Thoracic aorta (tissue), 2 donors: ENCODE measurements at regions not wholly inside any gene's neighbourhood (a gene's known extent, or its start where the extent isn't known, plus 50 kb on each side); places are given as distances from the start of the nearest gene placed in this dataset.

Experiments
- ATAC-seq: fragments of 150-250 bp; one replicate; pipeline ENCODE4 v1.8.0; 2017; ENCODE audit warnings: low read depth; ENCODE audit not compliant: insufficient number of reproducible peaks, low FRiP score
- DNase-seq: peaks from one replicate; pipeline ENCODE4 v3.0.0-alpha.2; 2020; ENCODE audit warnings: low spot score
- H3K27ac ChIP-seq, 2 donors: fragments of 200-600 bp; sonication (generic); 1 replicate in 1 of 2; 2 replicates in 1 of 2; pipeline ENCODE4 v1.5.1; 2016; ENCODE audit warnings: mild to moderate bottlenecking in 2 of 2, moderate library complexity in 2 of 2
- H3K27me3 ChIP-seq: fragments of 200-600 bp; sonication (generic); replicated peaks from 2 replicates; pipeline ENCODE4 v1.6.0; 2016; ENCODE audit warnings: mild to moderate bottlenecking; ENCODE audit not compliant: insufficient read depth
- H3K36me3 ChIP-seq: fragments of 200-600 bp; sonication (generic); one replicate; pipeline ENCODE4 v1.5.1; 2016
- H3K4me1 ChIP-seq, 2 donors: fragments of 200-600 bp; sonication (generic); 1 replicate in 1 of 2; 2 replicates in 1 of 2; pipeline versions ENCODE4 v1.5.1 to v1.6.0; 2016; ENCODE audit warnings: low read depth in 2 of 2, mild to moderate bottlenecking in 1 of 2; ENCODE audit not compliant: control insufficient read depth in 1 of 2
- H3K4me3 ChIP-seq: fragments of 200-600 bp; sonication (generic); 2 replicates; pipeline ENCODE4 v1.5.1; 2016; ENCODE audit warnings: mild to moderate bottlenecking
- H3K9me3 ChIP-seq: fragments of 200-600 bp; sonication (generic); 2 replicates; pipeline ENCODE4 v1.5.1; 2016
- TF ChIP-seq, protein P1 (sequence below): fragments of 200-600 bp; sonication (generic); IDR thresholded peaks from one replicate; pipeline ENCODE4 v1.5.1; 2019; ENCODE audit warnings: antibody characterized with exemption

DNA sequence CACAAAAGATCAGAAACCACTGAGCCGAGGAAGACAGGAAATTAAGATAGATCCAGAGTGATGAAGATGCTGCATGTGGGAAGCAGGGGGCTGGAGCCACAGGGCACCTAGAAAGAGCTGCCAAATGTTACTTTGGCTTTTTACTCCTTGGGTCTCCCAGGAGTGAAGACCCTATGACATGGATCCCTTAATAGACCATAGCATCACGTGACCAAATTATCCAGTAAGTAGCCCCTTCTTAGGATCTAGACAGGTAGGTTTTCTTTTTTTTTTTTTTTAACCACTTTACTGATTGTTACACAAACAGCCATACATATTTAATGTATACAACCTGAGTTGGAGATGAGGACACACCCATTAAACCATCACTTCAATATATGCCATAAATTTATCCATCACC is 183.9 kb upstream of the SOX21 start:
- Histone ChIP-seq H3K27me3 (no peaks in the 10 kb centered on the region), H3K36me3 (no peaks in the 10 kb centered on the region), H3K4me1 (no peaks in the 10 kb centered on the region), H3K9me3 (no peaks in the 10 kb centered on the region), H3K27ac (no peak overlapping the region), H3K4me3 (no peak overlapping the region)
- TF ChIP-seq, protein P1, sequence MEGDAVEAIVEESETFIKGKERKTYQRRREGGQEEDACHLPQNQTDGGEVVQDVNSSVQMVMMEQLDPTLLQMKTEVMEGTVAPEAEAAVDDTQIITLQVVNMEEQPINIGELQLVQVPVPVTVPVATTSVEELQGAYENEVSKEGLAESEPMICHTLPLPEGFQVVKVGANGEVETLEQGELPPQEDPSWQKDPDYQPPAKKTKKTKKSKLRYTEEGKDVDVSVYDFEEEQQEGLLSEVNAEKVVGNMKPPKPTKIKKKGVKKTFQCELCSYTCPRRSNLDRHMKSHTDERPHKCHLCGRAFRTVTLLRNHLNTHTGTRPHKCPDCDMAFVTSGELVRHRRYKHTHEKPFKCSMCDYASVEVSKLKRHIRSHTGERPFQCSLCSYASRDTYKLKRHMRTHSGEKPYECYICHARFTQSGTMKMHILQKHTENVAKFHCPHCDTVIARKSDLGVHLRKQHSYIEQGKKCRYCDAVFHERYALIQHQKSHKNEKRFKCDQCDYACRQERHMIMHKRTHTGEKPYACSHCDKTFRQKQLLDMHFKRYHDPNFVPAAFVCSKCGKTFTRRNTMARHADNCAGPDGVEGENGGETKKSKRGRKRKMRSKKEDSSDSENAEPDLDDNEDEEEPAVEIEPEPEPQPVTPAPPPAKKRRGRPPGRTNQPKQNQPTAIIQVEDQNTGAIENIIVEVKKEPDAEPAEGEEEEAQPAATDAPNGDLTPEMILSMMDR, result no peak
- DNase-seq (no peak), ATAC-seq (no peak)

DNA sequence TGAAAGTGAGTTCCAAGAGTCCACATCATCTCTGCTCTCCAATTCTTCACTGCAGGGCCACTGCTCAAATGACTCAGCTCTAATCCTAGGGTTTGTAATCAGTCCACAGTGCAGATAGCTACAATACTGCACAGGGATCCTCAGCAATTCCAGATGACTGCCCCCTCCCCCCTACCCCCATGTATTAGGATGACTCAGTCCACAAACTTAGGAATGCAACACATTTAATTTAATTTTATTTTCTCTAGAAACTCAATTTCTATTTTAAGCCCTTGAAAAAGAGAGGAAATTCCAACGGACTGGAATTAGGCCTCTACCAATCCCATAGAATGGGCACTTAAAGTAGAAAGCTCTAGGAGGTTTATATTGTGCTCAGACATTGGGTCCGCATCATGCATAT is 173.8 kb upstream of the SOX21 start:
- ATAC-seq (no peak), DNase-seq (no peak)
- Histone ChIP-seq H3K36me3 (no peaks in the 10 kb centered on the region), H3K4me1 (no peaks in the 10 kb centered on the region), H3K9me3 (no peaks in the 10 kb centered on the region), H3K27me3 (no peaks in the 10 kb centered on the region), H3K4me3 (no peak overlapping the region), H3K27ac (no peak overlapping the region)
- TF ChIP-seq, protein P1, result no peak

DNA sequence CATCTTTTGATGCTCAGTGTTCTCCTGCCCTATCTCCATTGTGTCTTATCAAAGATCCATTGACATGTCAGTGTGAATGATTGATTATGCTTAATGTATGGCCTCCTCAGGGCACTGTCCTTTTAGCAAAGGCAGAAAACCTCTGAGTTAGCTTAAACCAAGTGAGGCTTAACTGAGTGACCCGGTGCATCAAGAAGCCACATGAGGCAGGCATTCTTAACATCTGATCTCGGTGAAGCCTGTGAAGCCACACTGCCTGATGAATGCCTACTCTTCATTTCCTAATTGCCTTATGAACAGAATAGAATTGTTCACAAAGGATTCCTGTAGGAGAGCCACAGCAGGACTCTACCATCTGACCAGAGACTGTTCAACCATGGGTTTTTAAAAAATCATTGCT is 168.1 kb upstream of the SOX21 start:
- TF ChIP-seq, protein P1, result no peak
- Histone ChIP-seq H3K9me3 (no peaks in the 10 kb centered on the region), H3K27me3 (no peaks in the 10 kb centered on the region), H3K27ac (no peak overlapping the region), H3K4me3 (no peak overlapping the region), H3K36me3 (no peaks in the 10 kb centered on the region), H3K4me1 (no peaks in the 10 kb centered on the region)
- ATAC-seq (no peak), DNase-seq (no peak)

DNA sequence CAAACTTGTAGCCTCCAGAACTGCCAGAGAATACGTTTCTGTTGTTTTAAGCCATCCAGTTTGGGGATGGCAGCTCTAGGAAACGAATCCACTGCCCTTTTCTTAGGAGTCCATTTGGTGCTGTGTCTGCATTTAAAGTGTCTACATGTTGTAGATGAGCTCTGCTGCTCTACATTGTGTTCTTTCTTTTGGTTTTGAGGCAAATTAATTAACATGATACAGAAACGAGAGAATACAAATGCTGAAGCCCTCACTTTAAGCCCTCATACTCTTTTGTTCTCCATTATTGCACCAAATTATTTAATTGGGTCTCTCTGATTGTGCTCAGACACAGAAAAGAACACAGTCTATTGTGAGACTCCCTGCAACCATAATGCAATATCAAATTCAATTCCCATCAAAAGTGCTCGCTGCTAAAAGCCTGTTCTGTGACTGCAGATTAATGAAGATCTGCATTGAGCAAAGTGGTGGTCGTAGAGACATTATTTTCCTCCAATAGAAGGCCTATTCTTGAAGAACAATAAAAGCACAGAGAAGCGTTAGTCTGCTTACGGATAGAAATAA is 166.3 kb upstream of the SOX21 start:
- no peaks in the 10 kb centered on the region for H3K9me3 ChIP-seq
- H3K36me3 ChIP-seq, result no peaks in the 10 kb centered on the region
- TF ChIP-seq, protein P1, result no peak
- ATAC-seq, result no peak
- DNase-seq, result no peak
- no peak overlapping the region for H3K27ac ChIP-seq
- no peak overlapping the region for H3K4me3 ChIP-seq
- H3K27me3 ChIP-seq, result no peaks in the 10 kb centered on the region
- H3K4me1 ChIP-seq, result no peaks in the 10 kb centered on the region

DNA sequence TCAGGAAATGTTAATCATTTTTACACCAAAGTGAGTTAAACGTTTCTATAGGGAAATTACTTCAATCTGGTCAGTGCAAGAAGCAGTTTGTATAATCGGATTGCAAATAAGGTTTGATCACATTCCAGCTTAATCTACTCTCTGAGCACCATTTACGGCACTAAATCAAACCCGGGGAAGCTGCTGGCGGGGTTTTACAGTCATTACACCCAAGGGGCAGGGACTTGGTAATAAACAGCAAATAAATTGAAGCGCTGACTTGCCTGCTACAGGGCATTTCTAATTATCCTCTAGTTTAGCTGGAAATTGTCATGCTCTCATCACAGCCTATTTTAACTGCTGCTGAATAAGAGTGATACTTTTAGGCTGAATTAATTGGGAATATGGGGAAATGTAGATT is 152.1 kb upstream of the SOX21 start:
- TF ChIP-seq, protein P1, result no peak
- DNase-seq (no peak), ATAC-seq (no peak)
- H3K36me3 ChIP-seq, result no peaks in the 10 kb centered on the region
- no peak overlapping the region for H3K27ac ChIP-seq
- no peaks in the 10 kb centered on the region for H3K4me1 ChIP-seq
- H3K9me3 ChIP-seq, result no peaks in the 10 kb centered on the region
- no peak overlapping the region for H3K4me3 ChIP-seq
- no peaks in the 10 kb centered on the region for H3K27me3 ChIP-seq
